ENCODE measurements at regions not wholly inside any gene's neighbourhood (a gene's known extent, or its start where the extent isn't known, plus 50 kb on each side); places are given as distances from the start of the nearest gene placed in this dataset.

GRCh38 chr10:33764694-33765185 is 430.3 kb upstream of the NRP1 start:
- no peak overlapping the region for H3K27ac ChIP-seq

GRCh38 chr10:33760056-33760943 is 425.8 kb upstream of the NRP1 start:
- TF ChIP-seq ZFX (IDR thresholded peaks at IDR 0.05; ENCODE audit: borderline replicate concordance) (no peak), CTCF (IDR thresholded peaks at IDR 0.05) (no peak)
- no peak overlapping the region for H3K27ac ChIP-seq

More at GRCh38 chr10:33764694-33765185, 430.3 kb upstream of the NRP1 start:
- TF ChIP-seq CTCF (IDR thresholded peaks at IDR 0.05) (no peak), ZFX (IDR thresholded peaks at IDR 0.05; ENCODE audit: borderline replicate concordance) (no peak)

- TF ChIP-seq CTCF (IDR thresholded peaks at IDR 0.05) (no peak), ZFX (IDR thresholded peaks at IDR 0.05; ENCODE audit: borderline replicate concordance) (no peak)
- no peak overlapping the region for H3K27ac ChIP-seq
Measured at GRCh38 chr10:33759191-33759590, 424.7 kb upstream of the NRP1 start.

- H3K27ac ChIP-seq = no peak overlapping the region
- TF ChIP-seq ZFX (IDR thresholded peaks at IDR 0.05; ENCODE audit: borderline replicate concordance) (no peak), CTCF (IDR thresholded peaks at IDR 0.05) (no peak)
Measured at GRCh38 chr10:33758299-33758698, 423.8 kb upstream of the NRP1 start.

GRCh38 chr10:33754052-33754451 is 419.6 kb upstream of the NRP1 start:
- no peak overlapping the region for H3K27ac ChIP-seq
- TF ChIP-seq ZFX (IDR thresholded peaks at IDR 0.05; ENCODE audit: borderline replicate concordance) (no peak), CTCF (IDR thresholded peaks at IDR 0.05) (no peak)

- no peak overlapping the region for H3K27ac ChIP-seq
- TF ChIP-seq CTCF (IDR thresholded peaks at IDR 0.05) (no peak), ZFX (IDR thresholded peaks at IDR 0.05; ENCODE audit: borderline replicate concordance) (no peak)
Measured at GRCh38 chr10:33753389-33753788, 418.9 kb upstream of the NRP1 start.

- H3K27ac ChIP-seq = no peak overlapping the region
Measured at GRCh38 chr10:33749790-33750189, 415.3 kb upstream of the NRP1 start.

More at GRCh38 chr10:33749790-33750189, 415.3 kb upstream of the NRP1 start:
- TF ChIP-seq CTCF (IDR thresholded peaks at IDR 0.05) (no peak), ZFX (IDR thresholded peaks at IDR 0.05; ENCODE audit: borderline replicate concordance) (no peak)
